SK-N-SH treated with all-trans-retinoic acid at 6 μM for 48 hours (cell line): ENCODE measurements at regions not wholly inside any gene's neighbourhood (a gene's known extent, or its start where the extent isn't known, plus 50 kb on each side); places are given as distances from the start of the nearest gene placed in this dataset.

Source experiments
- ATAC-seq: fragments of 200-7000 bp; cut with Tn5 transposase; 3 replicates; pipeline ENCODE4 v1.9.1; 2020; ENCODE audit warnings: mild to moderate bottlenecking, moderate library complexity
- ARNTL ChIP-seq: fragments of 450-650 bp; formaldehyde crosslinking; IDR thresholded peaks from 2 replicates; pipeline ENCODE4 v1.5.0; 2020; ENCODE audit warnings: low read depth, mild to moderate bottlenecking, moderate library complexity, borderline replicate concordance
- BACH2 ChIP-seq: fragments of 250-450 bp; sonication (Bioruptor Pico); IDR thresholded peaks from 2 replicates; pipeline ENCODE4 v1.9.0; 2021; ENCODE audit warnings: mild to moderate bottlenecking, borderline replicate concordance
- CSDC2 ChIP-seq: fragments of 250-450 bp; sonication (Bioruptor Pico); IDR thresholded peaks from 2 replicates; pipeline ENCODE4 v1.5.0; 2020; ENCODE audit warnings: mild to moderate bottlenecking, moderate library complexity
- ESRRG ChIP-seq: fragments of 250-450 bp; sonication (Bioruptor Pico); IDR thresholded peaks from 2 replicates; pipeline ENCODE4 v1.6.1; 2021; ENCODE audit warnings: mild to moderate bottlenecking
- GLIS3 ChIP-seq: fragments of 250-450 bp; sonication (Bioruptor Pico); IDR thresholded peaks from 2 replicates; pipeline ENCODE4 v1.5.0; 2020; ENCODE audit warnings: mild to moderate bottlenecking, moderate library complexity
- ISL1 ChIP-seq: fragments of 250-450 bp; sonication (Bioruptor Pico); IDR thresholded peaks from 2 replicates; pipeline ENCODE4 v2.1.2; 2022; ENCODE audit warnings: mild to moderate bottlenecking, moderate library complexity
- OSR1 ChIP-seq: fragments of 250-450 bp; sonication (Bioruptor Pico); IDR thresholded peaks from 2 replicates; pipeline ENCODE4 v1.8.0; 2022; ENCODE audit warnings: moderate library complexity, mild to moderate bottlenecking, inconsistent platforms
- PATZ1 ChIP-seq: fragments of 250-450 bp; sonication (Bioruptor Pico); IDR thresholded peaks from 2 replicates; pipeline ENCODE4 v1.8.0; 2020; ENCODE audit warnings: mild to moderate bottlenecking, moderate library complexity, borderline replicate concordance
- POU6F1 ChIP-seq: fragments of 250-450 bp; sonication (Bioruptor Pico); IDR thresholded peaks from 2 replicates; pipeline ENCODE4 v1.8.0; 2021; ENCODE audit warnings: low read depth, mild to moderate bottlenecking, moderate library complexity, borderline replicate concordance
- PPARA ChIP-seq: fragments of 250-450 bp; sonication (Bioruptor Pico); IDR thresholded peaks from 2 replicates; pipeline ENCODE4 v1.5.0; 2020; ENCODE audit warnings: mild to moderate bottlenecking, borderline replicate concordance
- RARB ChIP-seq: fragments of 250-450 bp; sonication (Bioruptor Pico); IDR thresholded peaks from 2 replicates; pipeline ENCODE4 v1.8.0; 2021; ENCODE audit warnings: mild to moderate bottlenecking, moderate library complexity
- SNAI2 ChIP-seq: fragments of 250-450 bp; sonication (Bioruptor Pico); IDR thresholded peaks from 2 replicates; pipeline ENCODE4 v1.5.0; 2020; ENCODE audit warnings: mild to moderate bottlenecking, moderate library complexity
- TCF4 ChIP-seq: fragments of 250-450 bp; sonication (Bioruptor Pico); IDR thresholded peaks from 2 replicates; pipeline ENCODE4 v1.8.0; 2021; ENCODE audit warnings: mild to moderate bottlenecking, moderate library complexity, borderline replicate concordance
- ZC3H10 ChIP-seq: fragments of 250-450 bp; sonication (Bioruptor Pico); IDR thresholded peaks from 2 replicates; pipeline ENCODE4 v1.5.1; 2021; ENCODE audit warnings: mild to moderate bottlenecking, moderate library complexity
- ZFP3 ChIP-seq: fragments of 250-450 bp; sonication (Bioruptor Pico); IDR thresholded peaks from 2 replicates; pipeline ENCODE4 v1.5.0; 2020; ENCODE audit warnings: mild to moderate bottlenecking, moderate library complexity
- ZFP30 ChIP-seq: fragments of 450-650 bp; formaldehyde crosslinking; IDR thresholded peaks from 2 replicates; pipeline ENCODE4 v1.5.0; 2022; ENCODE audit warnings: mild to moderate bottlenecking, moderate library complexity
- ZNF565 ChIP-seq: fragments of 450-650 bp; formaldehyde crosslinking; conservative IDR thresholded peaks from 2 replicates; pipeline ENCODE4 v1.5.0; 2020; ENCODE audit warnings: low read depth, mild to moderate bottlenecking, moderate library complexity
- ZNF70 ChIP-seq: fragments of 450-650 bp; formaldehyde crosslinking; IDR thresholded peaks from 2 replicates; pipeline ENCODE4 v1.5.0; 2020; ENCODE audit warnings: mild to moderate bottlenecking, moderate library complexity
- ZNF8 ChIP-seq: fragments of 450-650 bp; formaldehyde crosslinking; IDR thresholded peaks from 2 replicates; pipeline ENCODE4 v1.5.0; 2020; ENCODE audit warnings: mild to moderate bottlenecking, moderate library complexity
- TF ChIP-seq, protein P1 (sequence below): fragments of 250-450 bp; sonication (Bioruptor Pico); IDR thresholded peaks from 2 replicates; pipeline ENCODE4 v1.5.0; 2020; ENCODE audit warnings: mild to moderate bottlenecking, moderate library complexity
- TF ChIP-seq, protein P2 (sequence below): fragments of 250-450 bp; sonication (Bioruptor Pico); IDR thresholded peaks from 2 replicates; pipeline ENCODE4 v1.5.1; 2021; ENCODE audit warnings: mild to moderate bottlenecking, moderate library complexity

DNA sequence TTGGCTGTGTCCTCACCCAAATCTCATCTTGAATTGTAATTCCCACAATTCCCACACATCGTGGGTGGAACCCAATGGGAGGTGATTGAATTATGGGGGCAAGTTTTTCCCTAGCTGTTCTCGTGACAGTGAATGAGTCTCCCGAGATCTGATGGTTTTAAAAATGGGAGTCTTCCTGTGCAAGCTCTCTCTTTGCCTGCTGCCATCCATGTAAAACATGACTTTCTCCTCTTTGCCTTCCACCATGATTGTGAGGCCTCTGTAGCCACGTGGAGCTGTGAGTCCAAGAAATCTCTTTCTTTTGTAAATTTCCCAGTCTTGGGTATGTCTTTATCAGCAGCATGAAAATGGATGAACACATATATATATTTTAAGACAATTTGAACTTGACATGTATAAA, 285.4 kb downstream of the BAMBI start:
- no peak for ATAC-seq

GRCh38 chr10:28963539-28964221, 286.4 kb downstream of the BAMBI start:
- TF ChIP-seq ZNF565 (CRISPR knock-in tag) (no peak), BACH2 (CRISPR knock-in tag) (no peak), ZNF70 (no peak)
- ATAC-seq: no peak

More for the DNA sequence above, 285.4 kb downstream of the BAMBI start:
- TF ChIP-seq OSR1 (CRISPR knock-in tag): no peak
- TF ChIP-seq RARB (CRISPR knock-in tag): no peak
- TF ChIP-seq ZFP30: no peak
- TF ChIP-seq, protein P1, sequence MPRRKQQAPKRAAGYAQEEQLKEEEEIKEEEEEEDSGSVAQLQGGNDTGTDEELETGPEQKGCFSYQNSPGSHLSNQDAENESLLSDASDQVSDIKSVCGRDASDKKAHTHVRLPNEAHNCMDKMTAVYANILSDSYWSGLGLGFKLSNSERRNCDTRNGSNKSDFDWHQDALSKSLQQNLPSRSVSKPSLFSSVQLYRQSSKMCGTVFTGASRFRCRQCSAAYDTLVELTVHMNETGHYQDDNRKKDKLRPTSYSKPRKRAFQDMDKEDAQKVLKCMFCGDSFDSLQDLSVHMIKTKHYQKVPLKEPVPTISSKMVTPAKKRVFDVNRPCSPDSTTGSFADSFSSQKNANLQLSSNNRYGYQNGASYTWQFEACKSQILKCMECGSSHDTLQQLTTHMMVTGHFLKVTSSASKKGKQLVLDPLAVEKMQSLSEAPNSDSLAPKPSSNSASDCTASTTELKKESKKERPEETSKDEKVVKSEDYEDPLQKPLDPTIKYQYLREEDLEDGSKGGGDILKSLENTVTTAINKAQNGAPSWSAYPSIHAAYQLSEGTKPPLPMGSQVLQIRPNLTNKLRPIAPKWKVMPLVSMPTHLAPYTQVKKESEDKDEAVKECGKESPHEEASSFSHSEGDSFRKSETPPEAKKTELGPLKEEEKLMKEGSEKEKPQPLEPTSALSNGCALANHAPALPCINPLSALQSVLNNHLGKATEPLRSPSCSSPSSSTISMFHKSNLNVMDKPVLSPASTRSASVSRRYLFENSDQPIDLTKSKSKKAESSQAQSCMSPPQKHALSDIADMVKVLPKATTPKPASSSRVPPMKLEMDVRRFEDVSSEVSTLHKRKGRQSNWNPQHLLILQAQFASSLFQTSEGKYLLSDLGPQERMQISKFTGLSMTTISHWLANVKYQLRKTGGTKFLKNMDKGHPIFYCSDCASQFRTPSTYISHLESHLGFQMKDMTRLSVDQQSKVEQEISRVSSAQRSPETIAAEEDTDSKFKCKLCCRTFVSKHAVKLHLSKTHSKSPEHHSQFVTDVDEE (CRISPR knock-in tag): no peak
- no peak for TF ChIP-seq GLIS3
- TF ChIP-seq POU6F1 (CRISPR knock-in tag): no peak
- TF ChIP-seq ISL1 (CRISPR knock-in tag): no peak
- no peak for TF ChIP-seq PATZ1 (CRISPR knock-in tag)
- TF ChIP-seq, protein P2, sequence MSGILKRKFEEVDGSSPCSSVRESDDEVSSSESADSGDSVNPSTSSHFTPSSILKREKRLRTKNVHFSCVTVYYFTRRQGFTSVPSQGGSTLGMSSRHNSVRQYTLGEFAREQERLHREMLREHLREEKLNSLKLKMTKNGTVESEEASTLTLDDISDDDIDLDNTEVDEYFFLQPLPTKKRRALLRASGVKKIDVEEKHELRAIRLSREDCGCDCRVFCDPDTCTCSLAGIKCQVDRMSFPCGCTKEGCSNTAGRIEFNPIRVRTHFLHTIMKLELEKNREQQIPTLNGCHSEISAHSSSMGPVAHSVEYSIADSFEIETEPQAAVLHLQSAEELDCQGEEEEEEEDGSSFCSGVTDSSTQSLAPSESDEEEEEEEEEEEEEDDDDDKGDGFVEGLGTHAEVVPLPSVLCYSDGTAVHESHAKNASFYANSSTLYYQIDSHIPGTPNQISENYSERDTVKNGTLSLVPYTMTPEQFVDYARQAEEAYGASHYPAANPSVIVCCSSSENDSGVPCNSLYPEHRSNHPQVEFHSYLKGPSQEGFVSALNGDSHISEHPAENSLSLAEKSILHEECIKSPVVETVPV (CRISPR knock-in tag): no peak
- TF ChIP-seq ZC3H10: no peak
- no peak for TF ChIP-seq ARNTL (CRISPR knock-in tag)
- TF ChIP-seq ZFP3 (CRISPR knock-in tag): no peak
- no peak for TF ChIP-seq ZNF565 (CRISPR knock-in tag)
- no peak for TF ChIP-seq ZNF8 (CRISPR knock-in tag)
- no peak for TF ChIP-seq TCF4
- TF ChIP-seq ESRRG (CRISPR knock-in tag): no peak
- no peak for TF ChIP-seq ZNF70
- TF ChIP-seq CSDC2 (CRISPR knock-in tag): no peak

DNA sequence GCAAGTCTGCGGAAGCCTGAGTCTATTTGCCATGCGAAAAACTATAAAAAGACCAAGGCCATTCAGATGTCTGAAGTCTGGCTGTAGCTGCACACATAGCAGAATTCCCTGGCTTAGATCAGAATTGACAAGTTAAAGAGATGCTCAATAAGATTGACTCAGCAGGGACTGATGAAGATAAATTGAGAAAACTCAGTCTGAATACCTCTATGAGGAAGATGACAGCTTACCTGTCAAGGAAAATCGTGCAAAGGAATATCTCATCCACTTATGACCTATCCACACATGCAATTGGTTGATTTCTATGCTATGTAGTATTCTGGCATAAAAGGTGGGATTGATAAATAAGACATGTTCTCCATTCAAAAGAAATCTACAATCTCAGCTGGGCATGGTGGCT, 288.6 kb downstream of the BAMBI start:
- no peak for TF ChIP-seq ZFP30
- no peak for TF ChIP-seq PPARA (CRISPR knock-in tag)
- no peak for TF ChIP-seq ARNTL (CRISPR knock-in tag)
- TF ChIP-seq OSR1 (CRISPR knock-in tag): no peak
- TF ChIP-seq TCF4: no peak
- no peak for TF ChIP-seq CSDC2 (CRISPR knock-in tag)
- no peak for TF ChIP-seq PATZ1 (CRISPR knock-in tag)
- TF ChIP-seq GLIS3: no peak
- no peak for TF ChIP-seq ZNF70
- TF ChIP-seq ESRRG (CRISPR knock-in tag): no peak
- TF ChIP-seq, protein P1 (CRISPR knock-in tag): no peak
- TF ChIP-seq ZNF565 (CRISPR knock-in tag): no peak
- no peak for TF ChIP-seq SNAI2 (CRISPR knock-in tag)
- no peak for TF ChIP-seq ZC3H10
- TF ChIP-seq ZNF8 (CRISPR knock-in tag): no peak
- no peak for ATAC-seq
